Neuronal stem cell (in vitro differentiated cells): ENCODE measurements at regions not wholly inside any gene's neighbourhood (a gene's known extent, or its start where the extent isn't known, plus 50 kb on each side); places are given as distances from the start of the nearest gene placed in this dataset.
A peak's percentile ranks its signal among the peaks of the same experiment; 100 is the strongest.

Source experiments
- DNase-seq: peaks from one replicate; pipeline ENCODE4 v3.0.0-alpha.2; 2013; ENCODE audit warnings: low spot score
- H2AFZ ChIP-seq: one replicate; pipeline ENCODE4 v1.6.1; 2013; ENCODE audit warnings: mild to moderate bottlenecking, low read length, inconsistent platforms
- H2AK5ac ChIP-seq: 2 replicates; pipeline ENCODE4 v1.6.1; 2013; ENCODE audit warnings: low read depth, mild to moderate bottlenecking, inconsistent platforms, low read length, moderate library complexity, mixed read lengths
- H2BK120ac ChIP-seq: 2 replicates; pipeline ENCODE4 v1.6.1; 2013; ENCODE audit warnings: low read depth, mild to moderate bottlenecking, inconsistent platforms, low read length, moderate library complexity, mixed read lengths
- H2BK12ac ChIP-seq: one replicate; pipeline ENCODE4 v1.6.1; 2013; ENCODE audit warnings: low read length, inconsistent platforms
- H2BK15ac ChIP-seq: 2 replicates; pipeline ENCODE4 v1.6.1; 2013; ENCODE audit warnings: mild to moderate bottlenecking, low read length, inconsistent platforms, mixed read lengths
- H2BK5ac ChIP-seq: one replicate; pipeline ENCODE4 v1.6.1; 2013; ENCODE audit warnings: inconsistent platforms, mild to moderate bottlenecking, low read length, moderate library complexity
- H3K14ac ChIP-seq: one replicate; pipeline ENCODE4 v1.6.1; 2013; ENCODE audit warnings: low read length, inconsistent platforms
- H3K18ac ChIP-seq: 2 replicates; pipeline ENCODE4 v1.6.1; 2013; ENCODE audit warnings: low read length, inconsistent platforms
- H3K23ac ChIP-seq: 2 replicates; pipeline ENCODE4 v1.6.1; 2013; ENCODE audit warnings: low read depth, mild to moderate bottlenecking, mixed read lengths, low read length, inconsistent platforms; ENCODE audit not compliant: poor library complexity
- H3K27ac ChIP-seq: replicated peaks from 3 replicates; pipeline ENCODE4 v1.5.1; 2013; ENCODE audit warnings: low read length, inconsistent platforms
- H3K27me3 ChIP-seq, 3 experiments: 2 replicates each; pipeline ENCODE4 v1.6.1; 2013; ENCODE audit warnings: low read length in 3 of 3, mild to moderate bottlenecking in 2 of 3, inconsistent platforms in 1 of 3, low read depth in 1 of 3, mixed read lengths in 1 of 3, moderate library complexity in 1 of 3; ENCODE audit not compliant: control insufficient read depth in 3 of 3, insufficient read depth in 3 of 3
- H3K36me3 ChIP-seq, 2 donors: replicated peaks in 1 of 2; 2 replicates each; pipeline ENCODE4 v1.6.1; 2013; ENCODE audit warnings: low read length in 2 of 2; ENCODE audit not compliant: control insufficient read depth in 2 of 2, insufficient read depth in 2 of 2
- H3K4ac ChIP-seq: 2 replicates; pipeline ENCODE4 v1.6.1; 2013; ENCODE audit warnings: inconsistent platforms, mild to moderate bottlenecking, low read length, moderate library complexity
- H3K4me1 ChIP-seq, 2 donors: 1 replicate in 1 of 2; 2 replicates in 1 of 2; pipeline ENCODE4 v1.6.1; 2013; ENCODE audit warnings: low read length in 2 of 2, low read depth in 1 of 2; ENCODE audit not compliant: control insufficient read depth in 2 of 2, insufficient read depth in 1 of 2
- H3K4me2 ChIP-seq: one replicate; pipeline ENCODE4 v1.6.1; 2013; ENCODE audit warnings: mild to moderate bottlenecking, low read length, inconsistent platforms; ENCODE audit not compliant: insufficient read depth, poor library complexity, severe bottlenecking
- H3K4me3 ChIP-seq, 2 donors: 2 replicates each; pipeline ENCODE4 v1.5.1; 2013; ENCODE audit warnings: low read length in 2 of 2, mild to moderate bottlenecking in 2 of 2, inconsistent platforms in 1 of 2, moderate library complexity in 1 of 2
- H3K79me1 ChIP-seq: one replicate; pipeline ENCODE4 v1.6.1; 2013; ENCODE audit warnings: low read depth, mild to moderate bottlenecking, inconsistent platforms, low read length, moderate library complexity
- H3K9ac ChIP-seq: one replicate; pipeline ENCODE4 v1.6.1; 2013; ENCODE audit warnings: mild to moderate bottlenecking, low read depth, low read length, inconsistent platforms; ENCODE audit not compliant: poor library complexity
- H3K9me3 ChIP-seq, 2 donors: replicated peaks in 1 of 2; 2 replicates each; pipeline versions ENCODE3 to v1.6.1; 2013; ENCODE audit warnings: low read length in 2 of 2, mild to moderate bottlenecking in 2 of 2, inconsistent platforms in 1 of 2, low read depth in 1 of 2, mixed read lengths in 1 of 2, moderate library complexity in 1 of 2; ENCODE audit not compliant: control insufficient read depth in 2 of 2, insufficient read depth in 1 of 2
- H4K8ac ChIP-seq: one replicate; pipeline ENCODE4 v1.6.1; 2013; ENCODE audit warnings: low read depth, mild to moderate bottlenecking, inconsistent platforms, low read length, moderate library complexity
- H4K91ac ChIP-seq: one replicate; pipeline ENCODE4 v1.6.1; 2013; ENCODE audit warnings: low read length, low read depth, mild to moderate bottlenecking, inconsistent platforms; ENCODE audit not compliant: poor library complexity
- WGBS, 2 donors: extraction: QIAGEN DNeasy Blood & Tissue Kit; methylation state at CpG; one replicate each; pipeline ENCODE4 v1.1.7; 2013; ENCODE audit warnings: missing lambda C conversion rate in 2 of 2, mixed read lengths in 1 of 2; ENCODE audit not compliant: insufficient read length in 2 of 2, insufficient replicate concordance in 1 of 2; ENCODE audit errors: extremely low coverage in 2 of 2; 5-methylcytosine and 5-hydroxymethylcytosine counted together

- H4K91ac ChIP-seq: no peak overlapping the region
- H2AFZ ChIP-seq: no peak overlapping the region
- H3K27ac ChIP-seq: no peak overlapping the region
- no peaks in the 10 kb centered on the region for H3K9me3 ChIP-seq
- no peak overlapping the region for H2BK15ac ChIP-seq
- no peak overlapping the region for H3K9ac ChIP-seq
- H3K4me3 ChIP-seq: no peak overlapping the region
- no peak overlapping the region for H4K8ac ChIP-seq
- H3K27me3 ChIP-seq: no peaks in the 10 kb centered on the region
- no CpG with 5 or more reads among the region's 5 CpGs for WGBS, 2 donors
- no peak overlapping the region for H2BK120ac ChIP-seq
- H3K23ac ChIP-seq: no peak overlapping the region
- no peak overlapping the region for H2BK5ac ChIP-seq
- no peak overlapping the region for H2BK12ac ChIP-seq
- no peak overlapping the region for H3K4me2 ChIP-seq
- H3K79me1 ChIP-seq: no peaks in the 10 kb centered on the region
- no peak overlapping the region for H3K18ac ChIP-seq
- no peak overlapping the region for H3K14ac ChIP-seq
- no peaks in the 10 kb centered on the region for H3K4me1 ChIP-seq
- no peak overlapping the region for H2AK5ac ChIP-seq
- H3K36me3 ChIP-seq: no peaks in the 10 kb centered on the region
- no peak for DNase-seq
- no peak overlapping the region for H3K4ac ChIP-seq
Measured at GRCh38 chr16:49121636-49122035, 160.0 kb downstream of the CBLN1 start.

GRCh38 chr16:49120631-49121030 lies 161.0 kb downstream of the CBLN1 start:
- no peak overlapping the region for H3K23ac ChIP-seq
- H3K4me3 ChIP-seq: no peak overlapping the region
- H3K36me3 ChIP-seq: no peaks in the 10 kb centered on the region
- no peaks in the 10 kb centered on the region for H3K4me1 ChIP-seq
- no peak overlapping the region for H2BK15ac ChIP-seq
- H3K9ac ChIP-seq: no peak overlapping the region
- WGBS, 2 donors: no CpG with 5 or more reads among the region's 6 CpGs
- no peaks in the 10 kb centered on the region for H3K9me3 ChIP-seq
- no peak overlapping the region for H4K91ac ChIP-seq
- no peak overlapping the region for H3K27ac ChIP-seq
- no peak overlapping the region for H2AK5ac ChIP-seq
- H4K8ac ChIP-seq: no peak overlapping the region
- DNase-seq: no peak
- H2BK5ac ChIP-seq: no peak overlapping the region
- H2AFZ ChIP-seq: no peak overlapping the region
- no peak overlapping the region for H3K18ac ChIP-seq
- H3K27me3 ChIP-seq: no peaks in the 10 kb centered on the region
- H2BK12ac ChIP-seq: no peak overlapping the region
- H3K4ac ChIP-seq: no peak overlapping the region
- no peaks in the 10 kb centered on the region for H3K79me1 ChIP-seq
- peak overlapping the region; percentile 25 for H3K14ac ChIP-seq
- no peak overlapping the region for H2BK120ac ChIP-seq
- no peak overlapping the region for H3K4me2 ChIP-seq

- H3K18ac ChIP-seq: no peak overlapping the region
- no CpG with 5 or more reads among the region's 7 CpGs for WGBS, 2 donors
- H3K79me1 ChIP-seq: no peaks in the 10 kb centered on the region
- H3K27me3 ChIP-seq: no peaks in the 10 kb centered on the region
- H2BK15ac ChIP-seq: no peak overlapping the region
- H2AFZ ChIP-seq: no peak overlapping the region
- H2AK5ac ChIP-seq: no peak overlapping the region
- H3K4ac ChIP-seq: no peak overlapping the region
- no peaks in the 10 kb centered on the region for H3K36me3 ChIP-seq
- H3K4me1 ChIP-seq: peaks cover 0 to 3% of the 10 kb centered on the region in 2 donors
- no peak overlapping the region for H3K23ac ChIP-seq
- H2BK120ac ChIP-seq: no peak overlapping the region
- no peak overlapping the region for H3K9ac ChIP-seq
- H3K4me2 ChIP-seq: no peak overlapping the region
- H3K27ac ChIP-seq: no peak overlapping the region
- H3K14ac ChIP-seq: no peak overlapping the region
- H4K8ac ChIP-seq: no peak overlapping the region
- DNase-seq: no peak
- H2BK12ac ChIP-seq: no peak overlapping the region
- no peak overlapping the region for H3K4me3 ChIP-seq
- no peaks in the 10 kb centered on the region for H3K9me3 ChIP-seq
- no peak overlapping the region for H4K91ac ChIP-seq
- no peak overlapping the region for H2BK5ac ChIP-seq
Measured at GRCh38 chr16:49116873-49117272, 164.8 kb downstream of the CBLN1 start.

- Histone ChIP-seq H3K27me3 (no peaks in the 10 kb centered on the region), H3K36me3 (no peaks in the 10 kb centered on the region), H3K4ac (no peak overlapping the region), H4K91ac (no peak overlapping the region), H2AK5ac (no peak overlapping the region), H3K9ac (no peak overlapping the region), H2BK12ac (no peak overlapping the region), H3K79me1 (no peaks in the 10 kb centered on the region), H3K18ac (no peak overlapping the region), H3K9me3 (no peaks in the 10 kb centered on the region), H3K4me1 (peaks cover 0 to 3% of the 10 kb centered on the region in 2 donors), H2AFZ (no peak overlapping the region), H2BK5ac (no peak overlapping the region), H3K4me3 (no peak overlapping the region), H4K8ac (no peak overlapping the region), H3K27ac (no peak overlapping the region), H3K14ac (no peak overlapping the region), H3K23ac (no peak overlapping the region), H2BK120ac (no peak overlapping the region), H2BK15ac (no peak overlapping the region), H3K4me2 (no peak overlapping the region)
- DNase-seq: no peak
- no CpG with 5 or more reads among the region's 9 CpGs for WGBS, 2 donors
Measured at GRCh38 chr16:49115956-49116355, 165.7 kb downstream of the CBLN1 start.
